ENCODE measurements at regions not wholly inside any gene's neighbourhood (a gene's known extent, or its start where the extent isn't known, plus 50 kb on each side); places are given as distances from the start of the nearest gene placed in this dataset.

- TF ChIP-seq POLR2AphosphoS5 (IDR thresholded peaks at IDR 0.05) (no peak), CTCF (IDR thresholded peaks at IDR 0.05) (no peak), POLR2A (IDR thresholded peaks at IDR 0.05; ENCODE audit: low read depth) (no peak), EP300 (IDR thresholded peaks at IDR 0.05) (no peak)
Observed at GRCh38 chr1:4090976-4091660, 191.0 kb upstream of the C1orf174 start.
